GM12878 (cell line): ENCODE measurements at regions not wholly inside any gene's neighbourhood (a gene's known extent, or its start where the extent isn't known, plus 50 kb on each side); places are given as distances from the start of the nearest gene placed in this dataset.

Source experiments
- ATF3 ChIP-seq: IDR thresholded peaks from 2 replicates; pipeline ENCODE4 v1.6.1; 2011; ENCODE audit warnings: low read depth, mild to moderate bottlenecking, low read length, moderate library complexity, borderline replicate concordance; ENCODE audit errors: extremely low read depth
- BMI1 ChIP-seq: fragments of 450-650 bp; IDR thresholded peaks from 2 replicates; pipeline ENCODE4 v1.6.1; 2016; ENCODE audit warnings: mild to moderate bottlenecking, moderate library complexity, borderline replicate concordance
- CBX5 ChIP-seq: sonication (generic); IDR thresholded peaks from 2 replicates; pipeline ENCODE4 v1.6.1; 2016; ENCODE audit warnings: low read depth, moderate library complexity, mild to moderate bottlenecking, inconsistent platforms
- EED ChIP-seq: sonication (generic); IDR thresholded peaks from 2 replicates; pipeline ENCODE4 v1.6.1; 2016; ENCODE audit warnings: antibody characterized with exemption, low read depth
- ETV6 ChIP-seq, 2 experiments: fragments of 450-650 bp in 1 of 2; IDR thresholded peaks in 1 of 2; conservative IDR thresholded peaks in 1 of 2; 2 replicates each; pipeline ENCODE4 v1.6.1; 2014; ENCODE audit warnings: antibody characterized with exemption in 1 of 2, borderline replicate concordance in 1 of 2, low read depth in 1 of 2, mild to moderate bottlenecking in 1 of 2, moderate library complexity in 1 of 2
- FOXK2 ChIP-seq: fragments of 450-650 bp; IDR thresholded peaks from 2 replicates; pipeline ENCODE4 v1.6.1; 2017; ENCODE audit warnings: mild to moderate bottlenecking, moderate library complexity
- KDM1A ChIP-seq: fragments of 200-600 bp; sonication (generic); IDR thresholded peaks from 2 replicates; pipeline ENCODE4 v1.6.1; 2016; ENCODE audit warnings: borderline replicate concordance
- MAX ChIP-seq: IDR thresholded peaks from 2 replicates; pipeline ENCODE4 v1.6.1; 2012; ENCODE audit warnings: low read depth, low read length, improper control_type of control experiment
- POLR2A ChIP-seq: IDR thresholded peaks from 2 replicates; pipeline ENCODE4 v1.6.1; 2011; ENCODE audit warnings: low read depth, mild to moderate bottlenecking, low read length
- RAD51 ChIP-seq: fragments of 450-650 bp; IDR thresholded peaks from 2 replicates; pipeline ENCODE4 v1.6.1; 2016; ENCODE audit warnings: moderate library complexity, mild to moderate bottlenecking, inconsistent platforms
- REST ChIP-seq: IDR thresholded peaks from 2 replicates; pipeline ENCODE4 v1.6.1; 2012; ENCODE audit warnings: mild to moderate bottlenecking, low read depth, low read length
- SRF ChIP-seq, 2 experiments: IDR thresholded peaks; 2 replicates each; pipeline ENCODE4 v1.6.1; 2011; ENCODE audit warnings: low read depth in 2 of 2, low read length in 2 of 2, mild to moderate bottlenecking in 1 of 2, moderate library complexity in 1 of 2
- ZNF384 ChIP-seq: IDR thresholded peaks from 2 replicates; pipeline ENCODE4 v1.6.1; 2012; ENCODE audit warnings: low read depth, mild to moderate bottlenecking, low read length, improper control_type of control experiment, borderline replicate concordance
- TF ChIP-seq, protein P1 (sequence below), 3 experiments: IDR thresholded peaks in 2 of 3; conservative IDR thresholded peaks in 1 of 3; 2 replicates each; pipeline ENCODE4 v1.5.1; 2011; ENCODE audit warnings: low read depth in 3 of 3, low read length in 3 of 3, mild to moderate bottlenecking in 3 of 3, control low read depth in 2 of 3, moderate library complexity in 2 of 3, inconsistent platforms in 1 of 3, mixed read lengths in 1 of 3; ENCODE audit not compliant: control insufficient read depth in 2 of 3, insufficient read depth in 1 of 3; ENCODE audit errors: extremely low read depth in 1 of 3

GRCh38 chr14:51449681-51450080 lies 202.0 kb upstream of the FRMD6 start:
- no peak for TF ChIP-seq KDM1A
- TF ChIP-seq ATF3, result no peak
- no peak for TF ChIP-seq EED
- TF ChIP-seq REST, result no peak
- no peak for TF ChIP-seq FOXK2
- no peak for TF ChIP-seq MAX
- TF ChIP-seq BMI1, result no peak
- TF ChIP-seq, protein P1, sequence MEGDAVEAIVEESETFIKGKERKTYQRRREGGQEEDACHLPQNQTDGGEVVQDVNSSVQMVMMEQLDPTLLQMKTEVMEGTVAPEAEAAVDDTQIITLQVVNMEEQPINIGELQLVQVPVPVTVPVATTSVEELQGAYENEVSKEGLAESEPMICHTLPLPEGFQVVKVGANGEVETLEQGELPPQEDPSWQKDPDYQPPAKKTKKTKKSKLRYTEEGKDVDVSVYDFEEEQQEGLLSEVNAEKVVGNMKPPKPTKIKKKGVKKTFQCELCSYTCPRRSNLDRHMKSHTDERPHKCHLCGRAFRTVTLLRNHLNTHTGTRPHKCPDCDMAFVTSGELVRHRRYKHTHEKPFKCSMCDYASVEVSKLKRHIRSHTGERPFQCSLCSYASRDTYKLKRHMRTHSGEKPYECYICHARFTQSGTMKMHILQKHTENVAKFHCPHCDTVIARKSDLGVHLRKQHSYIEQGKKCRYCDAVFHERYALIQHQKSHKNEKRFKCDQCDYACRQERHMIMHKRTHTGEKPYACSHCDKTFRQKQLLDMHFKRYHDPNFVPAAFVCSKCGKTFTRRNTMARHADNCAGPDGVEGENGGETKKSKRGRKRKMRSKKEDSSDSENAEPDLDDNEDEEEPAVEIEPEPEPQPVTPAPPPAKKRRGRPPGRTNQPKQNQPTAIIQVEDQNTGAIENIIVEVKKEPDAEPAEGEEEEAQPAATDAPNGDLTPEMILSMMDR (IDR thresholded peaks at IDR 0.05 in 2 of 3, conservative IDR thresholded peaks at IDR 0.05 in 1 of 3; ENCODE audit: control insufficient read depth in 2 of 3, extremely low read depth in 1 of 3, insufficient read depth in 1 of 3, low read depth in 3 of 3, low read length in 3 of 3), result no peak
- no peak for TF ChIP-seq POLR2A
- no peak for TF ChIP-seq RAD51
- no peak for TF ChIP-seq CBX5
- TF ChIP-seq ETV6 (conservative IDR thresholded peaks at IDR 0.05 in 1 of 2, IDR thresholded peaks at IDR 0.05 in 1 of 2; ENCODE audit: borderline replicate concordance in 1 of 2, low read depth in 1 of 2), result no peak
- TF ChIP-seq SRF (IDR thresholded peaks at IDR 0.05; ENCODE audit: low read depth in 2 of 2, low read length in 2 of 2), result no peak
- TF ChIP-seq ZNF384, result no peak
